CD4-positive, alpha-beta T cell treated with Interleukin-12 subunit alpha and Interleukin-12 subunit beta, for 1 hour (primary cell): ENCODE measurements at regions not wholly inside any gene's neighbourhood (a gene's known extent, or its start where the extent isn't known, plus 50 kb on each side); places are given as distances from the start of the nearest gene placed in this dataset.

Experiments
- DNase-seq: peaks from one replicate; pipeline ENCODE4 v3.0.0-alpha.2; 2020

DNA sequence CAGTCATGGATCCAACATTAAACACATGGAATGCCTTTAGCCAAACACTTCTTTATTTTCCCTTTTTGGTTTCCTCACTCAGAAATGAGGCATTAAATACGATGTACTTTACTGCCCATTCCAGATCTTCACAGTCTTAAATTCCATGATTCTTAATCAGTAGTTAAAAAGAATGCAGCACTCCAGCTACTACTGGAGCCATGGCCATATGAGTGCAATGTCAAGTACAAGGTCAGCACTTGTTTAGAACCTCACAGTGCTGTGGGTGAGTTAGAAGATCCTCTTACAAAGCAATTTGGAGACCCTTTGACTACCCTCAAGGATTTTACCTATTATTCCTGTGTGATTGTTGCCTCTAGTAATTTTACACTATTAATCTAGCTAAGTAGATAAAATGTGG is 550.3 kb upstream of the LRRTM1 start:
- DNase-seq = no peak

DNA sequence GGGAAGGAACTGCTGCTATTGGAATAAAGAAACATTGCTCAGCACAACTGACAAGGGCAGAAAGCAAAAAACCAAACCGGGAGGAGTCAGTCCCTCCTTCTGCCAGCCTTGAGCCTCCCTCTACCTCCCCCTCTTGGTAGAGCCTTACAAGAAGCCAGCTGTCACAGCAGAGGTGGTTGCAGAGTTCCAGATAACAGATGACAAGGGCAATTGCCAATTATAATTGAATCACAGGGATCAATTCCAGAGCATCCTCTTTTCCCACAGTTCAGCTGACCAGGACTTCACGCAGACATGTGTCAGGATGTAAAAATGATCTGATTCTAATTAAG is 548.2 kb upstream of the LRRTM1 start:
- DNase-seq = no peak

DNA sequence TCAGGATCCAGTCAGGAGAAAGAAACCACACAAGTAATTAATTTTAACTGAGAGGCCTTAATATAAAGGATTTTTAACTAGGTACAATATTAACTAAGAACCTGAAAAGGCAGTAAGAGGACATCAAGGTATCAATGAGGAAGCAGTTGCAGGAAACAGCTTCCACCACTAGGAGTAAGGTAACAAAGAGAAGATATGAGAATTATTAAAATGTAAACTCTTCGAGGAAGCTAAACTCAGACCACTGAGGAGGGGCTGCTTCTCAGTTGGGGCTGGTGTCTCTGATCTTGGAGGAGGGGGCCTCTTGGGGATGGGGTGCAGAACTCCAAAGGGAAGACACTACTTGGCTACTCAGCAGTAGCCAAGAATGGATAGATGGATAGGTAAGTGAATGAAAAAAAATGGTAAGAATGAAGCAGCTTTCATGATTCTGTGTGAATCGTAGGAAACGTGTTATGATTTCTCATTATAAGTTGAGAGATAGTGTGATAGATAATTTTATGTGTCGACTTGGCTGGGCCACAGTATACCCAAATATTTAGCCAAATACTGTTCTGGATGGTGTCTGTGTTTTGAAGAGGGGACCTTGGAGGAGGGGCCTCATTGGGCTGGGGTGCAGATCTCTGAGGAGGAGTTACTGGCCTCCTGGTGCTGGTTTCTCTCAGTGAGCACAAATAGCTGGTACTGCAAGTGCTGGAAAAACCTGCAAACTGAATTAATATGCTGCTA is 547.7 kb upstream of the LRRTM1 start:
- no peak for DNase-seq

DNA sequence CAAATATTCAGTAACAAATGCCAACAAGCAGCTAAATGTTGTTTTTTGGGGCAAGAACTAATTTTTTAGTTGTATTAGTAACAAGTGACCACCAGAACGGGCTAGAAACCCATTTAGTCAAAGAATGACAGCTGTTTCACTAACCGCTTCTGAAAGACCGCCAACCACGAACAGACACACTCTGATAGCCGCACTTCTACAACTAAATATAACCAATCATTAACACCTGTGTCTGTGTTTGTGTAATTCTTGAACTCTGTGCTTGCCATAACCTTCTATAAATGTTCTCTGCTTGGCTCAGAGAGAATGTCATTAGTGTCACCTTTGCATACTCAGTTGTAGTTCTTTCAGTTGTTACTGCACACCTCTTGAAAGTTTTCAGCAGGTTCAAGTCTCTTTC is 526.3 kb upstream of the LRRTM1 start:
- no peak for DNase-seq

DNA sequence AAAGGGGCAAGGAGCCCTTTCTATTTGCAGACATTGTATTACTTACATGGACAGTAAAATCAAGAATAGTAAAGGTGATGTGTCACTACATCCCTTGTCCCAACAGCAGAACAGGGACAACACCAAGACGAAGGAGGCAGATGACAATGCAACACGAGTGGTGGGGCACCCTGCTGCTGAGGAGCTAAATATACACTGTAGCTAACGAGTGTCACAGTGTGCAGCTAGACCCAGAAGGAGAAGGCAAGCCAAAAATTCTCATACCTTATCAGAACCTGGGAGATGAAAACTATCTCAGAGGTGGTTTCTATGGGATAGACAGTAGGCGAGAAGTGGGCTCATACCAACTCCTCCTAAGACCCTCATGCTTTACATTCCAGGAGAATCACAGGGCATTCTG is 518.4 kb upstream of the LRRTM1 start:
- DNase-seq = no peak

DNA sequence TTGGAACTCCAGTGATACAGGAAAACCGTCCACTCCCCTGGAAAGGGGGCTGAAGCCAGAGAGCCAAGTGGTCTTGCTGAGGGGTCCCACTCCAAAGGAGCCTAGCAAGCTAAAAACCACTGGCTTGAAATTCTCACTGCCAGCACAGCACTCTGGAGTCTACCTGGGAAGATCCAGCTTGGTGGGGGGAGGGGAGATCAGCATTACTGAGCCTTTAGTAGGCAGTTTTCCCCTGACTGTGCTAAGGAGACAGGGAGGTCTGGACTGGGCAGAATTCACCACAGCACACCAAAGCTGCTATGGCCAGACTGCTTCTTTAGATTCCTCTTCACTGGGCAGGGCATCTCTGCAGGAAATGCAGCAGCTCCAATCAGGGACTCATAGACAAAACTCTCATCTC is 510.7 kb upstream of the LRRTM1 start:
- no peak for DNase-seq

DNA sequence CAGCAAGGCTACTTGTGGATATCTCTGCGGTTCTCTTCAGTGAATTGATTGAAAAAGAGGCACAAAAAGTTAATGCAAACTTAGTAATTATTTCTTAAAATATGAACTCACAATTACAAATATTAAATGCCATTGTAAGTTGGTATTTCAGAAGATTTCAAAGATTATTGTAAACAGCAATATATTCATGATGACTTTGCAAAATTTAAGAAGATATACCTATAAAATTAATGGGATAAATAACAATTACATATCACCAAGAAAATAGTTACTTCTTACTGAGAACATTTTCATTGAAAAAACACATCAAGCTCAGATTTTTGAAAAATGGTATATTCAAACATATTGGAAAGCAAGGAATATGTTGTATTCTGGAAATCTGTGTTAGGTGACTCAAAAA is 482.0 kb upstream of the LRRTM1 start:
- DNase-seq = no peak

DNA sequence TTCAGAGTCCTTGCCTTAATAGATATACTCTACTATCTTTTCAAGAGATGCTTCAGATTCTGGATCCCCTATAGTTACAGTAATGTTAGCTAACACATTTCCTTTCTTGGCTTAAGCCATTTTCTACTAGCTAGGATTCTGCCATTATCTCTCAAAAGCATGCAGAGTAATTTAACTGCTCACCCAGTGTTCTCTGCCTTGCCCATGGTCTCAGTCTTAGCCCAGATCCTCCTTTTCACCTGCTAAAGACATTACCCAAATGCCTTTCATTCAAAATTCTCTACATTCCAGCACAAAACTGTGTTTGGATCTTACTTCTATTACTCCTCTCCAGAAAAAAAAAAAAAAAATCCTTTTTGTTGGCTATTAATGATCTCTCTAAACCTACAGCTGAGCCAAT is 474.2 kb upstream of the LRRTM1 start:
- DNase-seq = no peak

DNA sequence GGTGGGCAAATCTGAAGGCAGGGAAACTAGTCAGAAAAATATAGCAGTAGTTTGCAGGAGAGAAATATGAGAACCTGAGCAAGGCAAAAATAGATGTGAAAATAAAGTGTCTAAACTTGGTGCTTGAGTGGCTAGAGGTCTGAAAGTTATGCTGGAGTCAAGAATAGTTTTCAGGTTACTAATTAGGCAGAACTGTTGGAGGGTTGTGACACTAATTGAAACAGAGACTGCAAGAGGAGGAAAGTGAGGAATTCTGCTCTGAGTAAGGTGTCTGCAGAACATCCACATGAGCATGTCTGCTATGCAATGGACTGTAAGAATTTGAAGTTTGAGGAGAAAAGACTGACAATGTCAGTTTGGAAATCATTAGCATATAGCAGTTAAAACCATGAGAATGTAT is 444.0 kb upstream of the LRRTM1 start:
- DNase-seq = no peak

DNA sequence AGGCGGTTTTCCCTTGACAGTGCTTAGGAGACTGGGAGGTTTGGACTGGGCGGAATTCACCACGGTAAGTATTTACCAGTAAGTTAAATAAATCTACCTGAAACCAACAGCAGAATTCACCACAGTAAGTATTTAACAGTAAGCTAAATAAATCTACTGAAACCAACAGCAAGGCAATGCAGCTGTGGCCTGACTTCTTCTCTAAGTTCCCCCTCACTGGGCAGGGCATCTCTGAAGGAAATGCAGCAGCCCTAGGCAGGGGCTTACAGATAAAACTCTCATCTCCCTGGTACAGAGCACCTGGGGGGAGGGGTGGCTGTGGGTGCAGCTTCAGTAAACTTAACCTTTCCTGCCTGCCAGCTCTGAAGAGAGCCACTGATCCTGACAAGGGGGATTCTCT is 432.5 kb upstream of the LRRTM1 start:
- DNase-seq = no peak

DNA sequence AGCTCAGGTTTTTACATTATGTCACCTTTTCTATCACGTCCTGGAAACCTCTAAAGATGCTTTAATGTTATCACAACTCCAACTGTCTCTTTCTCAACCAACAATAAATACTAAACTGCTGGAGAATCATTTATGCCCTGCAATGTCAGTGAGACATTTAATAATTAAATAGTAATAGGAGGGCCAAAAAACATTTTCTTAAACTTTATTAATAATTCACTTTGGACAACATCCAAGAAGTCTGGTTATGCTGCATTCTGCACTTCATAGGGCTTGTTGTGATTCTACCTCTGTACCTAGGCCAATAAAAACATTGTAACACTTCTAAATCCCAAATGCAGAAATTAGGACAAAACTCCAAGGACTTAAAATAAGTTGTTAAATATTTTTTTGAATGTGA is 420.4 kb upstream of the LRRTM1 start:
- DNase-seq = no peak

DNA sequence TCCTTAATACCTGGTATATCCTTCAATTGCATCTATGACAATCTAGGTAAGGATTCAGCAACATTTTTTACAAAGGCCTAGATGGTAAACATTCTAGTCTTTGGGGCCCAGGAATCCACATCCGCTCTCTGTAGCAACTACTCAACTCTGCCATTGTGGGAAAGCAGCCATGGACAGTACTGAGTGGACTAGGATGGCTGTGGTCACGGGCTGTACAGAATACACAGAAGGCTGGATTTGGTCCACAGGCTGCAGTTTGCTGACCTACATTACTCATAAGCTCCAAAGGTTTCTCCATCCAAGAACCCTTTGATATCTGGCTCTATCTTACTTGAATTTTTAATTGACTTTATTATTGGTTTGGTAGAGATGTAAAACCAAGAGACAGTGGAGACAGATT is 418.3 kb upstream of the LRRTM1 start:
- no peak for DNase-seq

DNA sequence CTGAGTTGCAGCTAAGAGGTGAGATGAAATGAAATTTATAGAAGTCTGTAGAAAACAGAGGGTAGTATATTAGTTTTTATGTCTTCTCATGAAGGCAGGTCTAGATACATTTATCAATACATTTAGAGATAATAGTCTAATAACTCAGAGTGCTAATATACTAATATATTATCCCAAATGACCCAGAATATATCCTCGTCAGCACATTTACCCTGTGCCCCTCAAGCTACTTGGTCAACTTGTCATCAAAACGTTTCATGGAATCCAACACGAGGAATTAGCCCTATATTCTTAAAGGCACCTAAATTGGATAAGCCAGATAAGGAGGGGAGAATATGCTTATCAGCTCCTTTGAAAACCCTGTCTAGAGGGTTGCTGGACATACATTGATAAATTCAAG is 415.1 kb upstream of the LRRTM1 start:
- DNase-seq = no peak

DNA sequence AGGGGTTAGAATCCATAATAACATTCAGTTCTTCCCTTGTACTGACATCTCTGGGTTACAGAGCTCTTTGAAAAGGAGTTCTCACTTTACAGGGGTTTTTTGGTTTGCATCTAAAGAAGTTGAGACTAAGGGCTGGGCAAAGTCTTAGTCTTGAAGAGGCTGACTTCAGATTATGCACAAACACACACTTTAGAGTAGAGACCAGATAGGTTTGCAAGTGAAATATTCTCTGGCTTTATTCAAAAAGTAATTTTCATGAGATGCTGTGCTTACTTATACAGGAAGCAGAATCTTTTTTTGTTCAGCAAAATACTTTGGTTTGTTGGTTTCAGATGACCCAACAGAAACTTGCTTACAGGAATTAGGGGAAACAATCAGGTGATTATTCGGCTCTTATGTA is 410.9 kb upstream of the LRRTM1 start:
- DNase-seq = no peak

DNA sequence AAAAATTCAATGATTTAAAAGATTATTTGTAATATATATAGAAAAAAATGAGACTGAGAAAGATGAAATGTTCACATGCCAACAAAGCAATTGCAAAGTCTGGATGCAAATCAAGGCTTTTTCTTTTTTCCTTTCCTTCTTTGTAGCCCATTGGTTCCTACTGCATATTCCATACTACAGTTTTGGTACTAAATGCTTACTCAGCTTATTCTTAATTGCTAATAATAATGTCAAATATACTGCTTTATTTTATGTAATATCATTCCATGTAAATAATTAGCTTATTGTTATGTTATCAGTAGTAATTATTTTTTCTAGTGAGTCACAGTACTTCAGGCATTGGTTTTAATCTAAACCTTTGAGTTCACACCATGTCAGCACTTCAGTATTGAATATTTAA is 407.4 kb upstream of the LRRTM1 start:
- DNase-seq = no peak

DNA sequence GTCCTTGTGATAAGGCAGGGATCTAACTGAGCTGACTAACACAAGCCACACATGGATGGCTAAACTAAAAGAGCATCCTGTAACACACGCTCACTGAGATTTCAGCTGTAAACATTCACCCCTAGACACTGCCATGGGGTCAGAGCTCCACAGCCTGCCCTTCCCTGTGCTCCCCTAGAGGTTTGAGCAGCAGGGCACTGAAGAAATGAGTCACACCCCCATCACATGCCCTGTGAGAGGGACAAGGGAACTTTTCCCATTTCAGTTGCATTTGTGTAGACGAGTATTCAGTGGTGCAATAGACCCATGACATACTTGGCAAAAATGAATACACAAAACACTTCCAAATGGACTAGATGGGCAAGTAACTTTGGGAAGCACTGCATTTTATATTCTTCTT is 402.4 kb upstream of the LRRTM1 start:
- no peak for DNase-seq

DNA sequence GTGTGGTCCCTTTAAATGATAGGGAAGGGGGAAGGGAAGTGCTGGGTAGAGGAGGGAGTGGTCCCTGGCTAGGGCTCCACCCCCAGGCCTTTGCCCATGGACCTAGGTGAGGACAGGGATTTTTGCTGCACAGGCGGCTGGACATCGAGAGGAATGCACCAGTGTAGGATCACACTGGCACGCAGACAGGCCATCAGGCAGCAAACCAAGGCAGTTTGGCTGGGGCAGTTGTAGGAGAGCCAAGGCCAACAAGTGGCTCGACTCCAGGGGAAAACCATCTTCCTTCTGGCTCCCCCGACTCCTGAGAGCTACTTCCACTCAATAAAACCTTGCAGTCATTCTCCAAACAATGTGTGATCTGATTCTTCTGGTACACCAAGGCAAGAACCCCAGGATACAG is 402.0 kb upstream of the LRRTM1 start:
- no peak for DNase-seq

DNA sequence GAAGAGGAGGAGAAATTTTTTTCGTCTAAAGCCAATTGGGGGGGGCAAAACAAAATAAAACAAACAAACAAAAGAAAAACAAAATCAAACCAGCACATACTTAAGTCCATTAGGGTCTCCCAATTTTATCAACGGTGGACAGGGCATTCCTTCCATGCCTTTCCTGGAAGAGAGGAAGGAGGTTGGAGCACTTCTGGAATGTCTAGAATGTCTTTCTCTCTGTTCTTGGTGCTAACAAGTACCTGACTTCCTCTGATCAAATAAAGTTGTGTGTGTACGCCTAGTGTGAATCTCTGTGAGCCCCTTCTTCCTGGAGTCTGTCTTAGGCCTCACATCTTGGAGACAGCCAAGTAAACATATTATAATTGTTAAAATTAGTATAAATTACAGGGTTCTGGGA is 399.0 kb upstream of the LRRTM1 start:
- DNase-seq = no peak

DNA sequence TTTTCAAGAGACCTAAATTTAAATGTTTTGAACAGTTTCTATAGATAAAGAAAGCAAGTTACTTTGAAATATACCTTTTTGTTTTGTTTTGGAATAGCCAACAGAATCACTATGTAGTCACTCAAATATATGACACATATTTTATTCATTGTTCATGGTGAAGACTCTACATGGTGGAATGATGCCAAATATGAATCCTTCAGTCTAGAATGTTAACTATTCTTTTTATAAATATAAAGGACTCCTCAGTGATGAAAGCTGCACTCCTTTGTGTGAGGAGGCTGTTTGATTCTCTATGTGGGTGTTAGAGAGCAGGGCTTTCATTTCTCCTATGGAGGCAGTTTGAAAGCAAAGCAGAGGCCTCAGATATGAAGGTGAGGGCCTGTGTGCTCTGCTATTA is 396.4 kb upstream of the LRRTM1 start:
- no peak for DNase-seq
